SW480 (cell line): ENCODE measurements at regions not wholly inside any gene's neighbourhood (a gene's known extent, or its start where the extent isn't known, plus 50 kb on each side); places are given as distances from the start of the nearest gene placed in this dataset.

Experiments
- DNase-seq: peaks from one replicate; pipeline ENCODE4 v3.0.0-alpha.2; 2016; ENCODE audit warnings: low spot score

DNA sequence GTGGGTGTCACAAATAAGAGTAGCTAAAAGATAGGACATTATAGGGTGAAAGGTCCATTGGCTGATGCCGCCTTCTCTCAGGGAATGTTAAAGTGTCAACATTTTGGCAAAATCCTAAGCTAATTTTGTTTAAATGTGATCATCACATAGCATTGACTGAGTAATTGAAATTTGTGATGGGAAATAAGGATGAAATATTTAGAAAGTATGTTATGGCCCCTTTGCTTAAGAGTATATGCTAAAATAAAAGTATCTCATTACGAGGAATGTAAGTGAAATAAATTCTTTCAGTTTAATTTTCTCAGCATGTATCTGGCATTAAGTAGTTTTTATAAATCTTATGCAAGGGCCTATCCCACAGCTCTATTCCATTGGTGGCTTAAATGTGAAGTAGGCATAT lies 229.2 kb downstream of the PRL start:
- DNase-seq = no peak

DNA sequence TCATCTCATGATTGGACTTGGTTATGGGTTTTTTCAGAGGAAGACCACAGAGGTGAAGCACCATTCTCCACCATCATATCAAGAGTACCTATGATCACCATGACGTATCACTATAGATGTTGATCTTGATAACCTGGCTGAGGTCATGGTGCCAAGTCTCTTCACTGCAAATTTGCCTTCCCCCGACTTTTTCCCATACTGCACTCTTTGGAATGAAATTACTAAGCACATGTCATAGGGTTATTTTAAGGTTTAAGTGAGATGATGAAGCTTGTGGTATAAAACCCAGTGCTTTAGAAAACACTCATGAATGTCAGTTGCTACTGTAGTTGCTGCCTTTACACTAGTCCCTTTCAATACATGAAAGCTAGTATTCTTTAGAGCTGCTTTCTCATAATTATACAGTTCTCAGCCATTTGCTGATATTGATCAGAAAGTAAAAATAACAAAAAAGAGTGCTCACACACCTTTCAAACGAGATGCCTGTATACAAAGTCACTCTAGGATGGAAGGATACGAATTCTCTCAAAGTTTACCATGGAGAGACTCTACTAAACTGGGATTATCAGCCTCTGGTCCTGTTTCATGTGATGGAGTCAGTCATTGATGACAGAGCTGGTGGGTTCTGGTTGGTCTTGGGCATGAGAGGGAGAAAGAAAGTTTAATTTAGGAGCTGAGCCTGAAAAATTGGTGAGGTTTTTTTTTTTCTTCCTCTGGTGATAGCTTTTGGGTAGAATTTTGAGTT lies 228.1 kb downstream of the PRL start:
- no peak for DNase-seq

- DNase-seq = no peak
Observed at GRCh38 chr6:22069306-22069800, 227.5 kb downstream of the PRL start.

DNA sequence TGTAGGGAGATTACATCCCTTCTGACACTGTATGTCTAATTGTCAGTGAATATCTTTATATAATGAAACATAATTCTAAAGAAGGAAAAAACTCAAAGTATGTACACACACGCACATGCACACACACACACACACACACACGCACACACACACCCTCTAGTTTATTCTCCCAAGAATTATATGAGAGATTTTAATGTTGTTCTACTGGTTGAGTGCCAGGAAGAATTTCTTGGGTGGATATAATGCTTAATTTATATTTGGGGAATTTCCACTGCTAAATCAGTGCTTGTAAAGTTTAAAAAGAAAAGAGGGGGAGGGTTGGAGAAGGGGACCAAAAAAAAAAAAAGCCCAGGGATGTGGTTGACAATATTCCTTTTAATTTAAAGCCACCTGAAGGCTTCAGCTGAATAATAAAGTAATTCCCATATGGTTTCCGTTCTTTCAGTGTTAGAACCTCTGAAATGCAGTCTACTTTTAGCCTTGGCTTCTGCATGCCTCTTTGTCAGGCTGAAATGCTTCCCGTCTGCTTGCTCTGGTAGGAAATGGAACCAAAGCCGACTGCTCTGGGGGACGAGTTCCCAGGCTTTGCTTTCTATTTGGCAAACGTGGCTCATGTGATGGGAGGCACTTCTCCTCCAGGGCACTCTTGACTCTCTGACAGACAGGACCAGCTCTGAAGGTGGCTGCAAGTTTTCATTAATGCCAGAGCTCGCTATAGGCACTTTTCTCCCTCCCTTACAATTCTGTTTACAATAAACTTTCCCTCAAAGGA lies 225.4 kb downstream of the PRL start:
- DNase-seq = no peak

GRCh38 chr6:22072949-22073348 lies 223.9 kb downstream of the PRL start:
- no peak for DNase-seq

- no peak for DNase-seq
Observed at GRCh38 chr6:22073516-22074198, 223.2 kb downstream of the PRL start.

DNA sequence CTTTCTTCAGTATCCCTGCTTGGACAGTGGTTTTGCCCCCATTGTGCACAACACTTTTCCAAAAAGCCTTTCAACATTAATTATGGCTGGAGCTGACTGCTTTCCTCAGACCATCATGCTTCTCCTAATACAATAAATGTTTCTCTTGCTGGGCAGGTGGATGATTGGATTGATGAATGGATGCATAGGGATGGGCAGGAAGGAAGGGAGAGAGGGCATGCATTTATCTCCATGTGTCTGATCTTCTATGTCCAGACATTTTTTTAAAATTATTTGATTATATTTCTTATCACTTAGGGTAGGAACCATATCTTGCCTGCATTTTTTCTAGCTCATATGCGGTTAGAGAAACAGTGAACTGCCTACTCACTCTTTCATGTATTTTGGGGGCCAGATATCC lies 218.5 kb downstream of the PRL start:
- DNase-seq = no peak

DNA sequence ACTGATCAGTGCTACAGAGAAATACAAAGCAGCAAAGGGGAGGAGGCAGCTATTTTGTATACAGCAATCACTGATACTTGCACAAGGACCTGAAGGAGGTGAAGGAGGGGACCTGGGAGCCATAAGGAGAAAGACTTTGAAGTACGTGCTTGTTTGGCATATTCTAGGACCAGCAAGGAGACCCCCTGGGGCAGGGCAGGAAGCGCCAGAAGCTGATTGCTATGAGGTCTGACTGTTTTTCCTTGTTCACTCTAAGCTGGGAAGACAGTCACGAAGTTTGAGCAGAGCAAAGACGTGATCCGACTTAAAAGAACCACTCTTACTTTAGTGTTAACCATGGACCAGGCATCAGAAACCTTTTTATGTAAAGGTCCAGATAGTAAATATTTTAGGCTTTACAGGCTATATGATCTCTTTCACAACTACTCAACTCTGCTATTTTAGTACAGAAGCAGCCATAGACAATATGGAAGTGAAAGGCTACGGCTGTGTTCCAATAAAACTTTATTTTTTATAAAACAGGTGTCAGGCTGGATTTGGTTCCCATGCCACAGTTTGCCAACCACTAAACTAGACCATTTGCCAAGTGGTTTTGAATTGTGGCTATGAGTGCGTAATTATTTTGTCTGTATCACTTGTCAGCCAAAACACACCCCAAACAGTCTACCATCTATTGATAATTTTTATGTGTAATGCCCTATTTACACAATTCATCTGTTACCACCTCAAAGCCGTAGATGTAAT lies 217.9 kb downstream of the PRL start:
- DNase-seq = no peak

DNA sequence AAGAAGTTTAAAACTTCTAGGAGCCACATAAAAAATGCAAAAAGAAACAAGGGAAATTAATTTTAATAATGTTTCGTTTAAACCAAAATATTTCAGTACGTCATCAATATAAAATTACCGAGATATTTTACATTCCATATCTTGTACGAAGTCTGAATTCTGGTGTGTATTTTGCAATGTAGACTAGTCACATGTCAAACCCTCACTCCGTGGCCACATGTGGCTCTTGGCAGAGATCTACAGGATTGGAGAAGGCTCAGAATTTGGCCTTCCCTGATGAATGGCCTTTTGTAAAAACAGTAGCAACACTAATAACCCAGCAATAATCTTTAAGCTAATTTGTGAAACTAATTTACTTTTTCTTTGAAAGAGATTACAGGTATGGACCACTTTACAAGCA lies 217.1 kb downstream of the PRL start:
- DNase-seq = no peak

DNA sequence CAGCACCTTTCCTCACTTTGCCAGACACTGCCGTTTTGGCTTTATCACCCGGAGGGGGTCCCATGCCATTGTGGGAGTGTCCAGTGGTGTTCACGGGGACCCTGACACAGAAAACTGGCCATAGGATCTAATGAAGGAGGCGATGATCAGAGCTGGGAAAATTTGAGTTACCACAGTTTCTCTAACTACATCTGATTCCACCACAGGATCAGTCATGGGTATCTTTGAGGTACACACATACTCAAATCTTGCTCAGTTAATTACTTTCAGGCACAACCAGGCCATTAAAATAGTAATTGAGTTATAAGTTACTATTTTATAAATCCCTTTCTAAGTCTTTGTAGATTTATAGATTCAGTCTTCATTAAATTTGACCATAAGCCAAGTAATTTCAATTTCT lies 215.1 kb downstream of the PRL start:
- DNase-seq = no peak

DNA sequence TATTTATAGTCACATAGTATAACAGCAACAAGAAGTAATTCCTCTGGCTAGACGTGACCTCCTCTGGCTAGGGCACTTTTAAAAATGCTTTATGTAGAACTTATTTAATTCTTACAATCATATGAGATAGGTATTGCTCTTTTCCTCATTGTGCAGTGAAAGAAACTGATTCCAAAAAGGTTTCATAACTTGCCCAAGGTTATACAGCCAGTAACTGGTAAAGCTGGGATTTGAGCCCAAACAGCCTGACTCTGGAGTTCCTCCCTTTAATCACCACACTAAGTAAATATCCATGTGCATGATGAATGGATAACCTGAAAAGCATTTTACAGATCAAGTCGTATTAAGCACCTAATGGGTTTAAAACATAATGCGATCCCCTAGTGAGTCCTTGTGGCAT lies 214.6 kb downstream of the PRL start:
- DNase-seq = no peak

GRCh38 chr6:22083119-22083518 lies 213.7 kb downstream of the PRL start:
- DNase-seq = no peak

DNA sequence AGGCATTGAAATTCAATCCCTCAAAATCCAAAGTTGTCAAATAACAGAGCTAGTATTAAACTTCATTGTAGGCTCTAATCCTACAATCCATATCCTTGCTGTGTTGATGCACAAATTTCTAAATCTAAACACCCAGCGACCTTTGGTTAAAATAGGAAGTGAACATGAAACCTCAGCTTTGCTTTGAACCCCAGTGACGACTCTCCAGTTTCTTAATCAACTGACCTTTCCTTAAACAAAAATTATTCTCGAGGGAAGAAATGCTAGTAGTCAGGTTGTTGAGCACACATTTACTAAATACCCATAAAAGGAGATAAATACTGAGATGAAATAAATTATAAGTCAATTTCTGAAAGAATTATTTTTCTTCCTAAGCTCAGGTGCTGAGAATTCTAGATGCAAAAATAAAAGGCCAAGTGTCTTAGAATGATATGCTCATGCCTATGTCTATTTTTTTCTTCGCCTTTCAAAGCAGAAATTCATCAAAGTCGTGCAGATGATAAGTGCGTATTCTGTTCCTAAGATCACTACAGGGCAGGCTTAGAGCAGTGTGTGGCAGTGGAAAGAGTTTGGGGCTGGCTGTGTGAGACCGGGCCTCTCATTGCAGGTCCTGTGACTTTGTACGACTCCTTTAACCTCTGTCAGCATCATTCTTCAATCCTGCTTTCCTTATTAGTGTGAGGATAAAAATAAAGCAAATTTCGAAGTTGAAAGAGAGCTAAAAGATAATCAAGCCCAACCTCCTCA lies 208.7 kb downstream of the PRL start:
- no peak for DNase-seq

DNA sequence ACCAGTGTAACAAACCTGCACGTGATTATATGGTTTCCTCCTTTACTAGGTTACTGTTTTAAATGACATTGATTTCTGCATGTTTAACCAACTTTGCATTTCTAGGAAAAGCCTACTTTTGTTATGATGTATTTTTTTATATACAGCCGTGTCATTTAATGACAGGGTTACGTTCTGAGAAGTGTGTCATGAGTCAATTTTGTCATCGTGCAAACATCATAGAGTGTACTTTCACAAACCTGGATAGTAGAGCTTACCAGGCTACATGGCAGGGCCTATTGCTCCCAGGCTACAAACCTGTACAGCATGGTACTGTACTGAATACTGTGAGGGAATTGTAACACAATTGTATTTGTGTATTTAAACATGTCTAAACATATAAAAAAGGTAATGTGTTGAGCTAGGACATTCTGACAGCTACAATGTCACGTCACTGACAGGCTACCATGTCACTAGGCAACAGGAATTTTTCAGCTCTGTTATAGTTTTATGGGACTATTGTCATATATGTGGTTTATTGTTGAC lies 205.3 kb downstream of the PRL start:
- DNase-seq = no peak

DNA sequence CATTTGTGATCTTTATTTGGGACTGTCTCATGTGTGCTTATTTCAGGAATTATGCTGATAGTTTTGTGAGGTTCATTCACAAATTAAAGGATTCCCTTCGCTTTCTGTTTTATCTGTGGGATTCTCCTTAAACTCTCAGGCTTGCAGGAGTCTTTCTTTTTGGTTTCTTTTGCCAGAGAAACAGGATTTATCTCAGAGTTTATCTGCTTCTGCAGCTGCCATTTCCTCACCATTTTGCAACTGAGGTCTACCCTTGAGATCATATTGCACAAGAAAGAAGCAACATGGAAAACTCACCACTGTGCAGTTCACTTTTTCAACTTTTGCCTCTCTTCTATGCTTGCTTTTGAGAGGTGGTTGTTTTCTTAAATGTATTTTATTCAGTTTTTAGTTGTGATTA lies 201.0 kb downstream of the PRL start:
- no peak for DNase-seq

DNA sequence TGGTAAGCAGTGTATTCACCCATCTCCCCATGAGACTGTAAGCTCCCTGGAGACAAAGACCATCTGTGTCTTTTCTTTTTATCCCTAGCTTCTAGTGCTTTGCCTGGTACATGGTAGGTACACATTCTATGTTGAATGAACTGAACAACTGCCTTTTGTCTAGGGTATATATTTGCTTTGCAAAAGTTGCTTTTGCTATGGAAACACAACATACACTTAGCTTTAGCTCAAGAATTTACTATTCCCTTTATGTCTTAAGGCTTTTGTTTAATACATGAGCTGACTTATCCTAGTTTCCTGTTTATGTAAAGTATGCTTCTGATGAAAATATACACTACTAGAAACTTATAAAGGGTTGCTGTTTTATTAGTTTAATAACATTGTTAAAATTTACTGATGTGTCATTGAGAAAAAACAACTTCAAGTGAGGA lies 198.2 kb downstream of the PRL start:
- no peak for DNase-seq

DNA sequence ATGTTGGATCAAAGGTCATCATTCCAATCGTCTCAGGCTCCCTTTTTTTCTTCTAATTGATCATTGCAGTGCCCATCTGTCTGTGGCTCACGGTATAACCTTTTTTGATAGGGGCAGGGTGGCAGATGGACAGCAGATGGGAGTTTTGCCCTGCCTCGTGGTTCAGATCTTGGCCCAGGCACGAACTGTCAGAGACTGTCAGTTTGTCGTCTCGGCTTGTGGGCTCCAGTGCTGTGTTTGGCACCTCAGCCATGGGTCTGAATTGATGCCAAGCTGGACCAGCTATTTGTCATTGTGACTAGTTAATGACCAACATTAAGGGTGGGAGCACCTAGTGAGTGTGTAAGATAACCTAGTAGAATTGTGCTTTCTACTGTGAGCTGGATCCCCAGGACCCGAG lies 197.6 kb downstream of the PRL start:
- DNase-seq = no peak

- no peak for DNase-seq
Observed at GRCh38 chr6:22099923-22100322, 196.9 kb downstream of the PRL start.

DNA sequence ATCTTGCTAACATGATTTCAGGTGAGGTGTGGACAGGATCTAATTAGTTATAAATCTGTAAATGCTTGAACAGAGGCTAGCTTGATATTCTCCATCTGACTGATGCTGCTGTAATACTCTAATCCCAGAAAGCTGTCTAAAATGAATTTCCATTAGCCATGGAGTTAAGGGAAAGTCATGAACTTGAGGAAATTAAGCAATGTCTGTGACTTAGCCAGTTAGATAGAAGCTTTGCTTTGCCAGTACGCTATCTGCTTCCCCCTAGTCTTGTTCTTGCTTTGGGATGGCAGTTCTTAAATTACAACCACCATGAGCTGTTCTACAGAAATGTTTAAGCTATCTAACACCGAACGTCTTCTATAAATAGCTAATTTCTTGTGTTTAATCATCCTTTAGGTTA lies 195.7 kb downstream of the PRL start:
- no peak for DNase-seq

GRCh38 chr6:22102671-22103070 lies 194.2 kb downstream of the PRL start:
- DNase-seq = peak; percentile 1

- DNase-seq = no peak
Observed at GRCh38 chr6:22106451-22106850, 190.4 kb downstream of the PRL start.
